ENCODE measurements at regions not wholly inside any gene's neighbourhood (a gene's known extent, or its start where the extent isn't known, plus 50 kb on each side); places are given as distances from the start of the nearest gene placed in this dataset.

- no peak overlapping the region for H3K4me3 ChIP-seq (replicated peaks in 1 of 3; ENCODE audit: insufficient read depth in 1 of 3, low read depth in 2 of 3, low read length in 3 of 3)
- H3K4me2 ChIP-seq (ENCODE audit: low read depth, low read length): no peak overlapping the region
- intact Hi-C loops (cut with micrococcal nuclease; ENCODE audit: unreplicated experiment) (no loop called here), in situ Hi-C loops (cut with HindIII; ENCODE audit: extremely low pct_ligation_motif_present, low pct_unique_long_range_greater_than_20kb) (loop anchor here (25.0 kb wide), 2 partner anchors 1063 to 1138 kb away; partner anchors contain the start of gene KLF4)
- H3K9me3 ChIP-seq (ENCODE audit: low read length): no peaks in the 10 kb centered on the region
- no peaks in the 10 kb centered on the region for H3K4me1 ChIP-seq (ENCODE audit: insufficient read depth, low read length)
- BruUV-seq (replicated peaks): no TSS peak
- H2AFZ ChIP-seq (ENCODE audit: low read length): no peak overlapping the region
- DNase-seq (ENCODE audit: low spot score) (no peak), FAIRE-seq (no peak), ATAC-seq (no peak)
- ChIA-PET POLR2A (no interaction called here), CTCF (ENCODE audit: low intra/inter-chr PET ratio, low total read pairs) (no interaction called here)
- no peak for TF ChIP-seq ZNF883 (CRISPR knock-in tag; IDR thresholded peaks at IDR 0.05; ENCODE audit: not compliant biosample characterization)
- no peak for TF ChIP-seq ZNF512B (CRISPR knock-in tag; IDR thresholded peaks at IDR 0.05; ENCODE audit: borderline replicate concordance)
- no peak for TF ChIP-seq FOXO1 (CRISPR knock-in tag; IDR thresholded peaks at IDR 0.05)
- TF ChIP-seq GATA4 (IDR thresholded peaks at IDR 0.05; ENCODE audit: borderline replicate concordance, low read depth): no peak
- TF ChIP-seq NR0B2 (CRISPR knock-in tag; IDR thresholded peaks at IDR 0.05): no peak
- TF ChIP-seq MAZ (IDR thresholded peaks at IDR 0.05; ENCODE audit: borderline replicate concordance, low read depth, low read length): no peak
- no peak for TF ChIP-seq MAZ (CRISPR knock-in tag; IDR thresholded peaks at IDR 0.05; ENCODE audit: low read depth)
- TF ChIP-seq ZNF333 (CRISPR knock-in tag; IDR thresholded peaks at IDR 0.05; ENCODE audit: borderline replicate concordance): no peak
- no peak for TF ChIP-seq ZNF562 (CRISPR knock-in tag; IDR thresholded peaks at IDR 0.05; ENCODE audit: borderline replicate concordance)
- H3K27ac ChIP-seq (ENCODE audit: extremely low read length, insufficient read depth, low read length): no peak overlapping the region
- H3K27me3 ChIP-seq (ENCODE audit: control insufficient read depth in 1 of 2, insufficient read depth in 2 of 2, low read length in 2 of 2): peaks cover 0 to 4% of the 10 kb centered on the region in 2 experiments; a peak in 2 of 5 replicates
- no peak overlapping the region for H3K9ac ChIP-seq (ENCODE audit: insufficient read depth, low read depth, low read length)
- 14% methylated on average over 3 of the region's 4 CpGs for WGBS (ENCODE audit: low lambda C conversion rate)
- H3K36me3 ChIP-seq (replicated peaks in 1 of 2; ENCODE audit: control insufficient read depth in 1 of 2, insufficient read depth in 2 of 2, low read length in 2 of 2): no peaks in the 10 kb centered on the region
- no peaks in the 10 kb centered on the region for H3K79me2 ChIP-seq (ENCODE audit: insufficient read depth, low read length)
- H4K20me1 ChIP-seq (ENCODE audit: insufficient read depth, low read length): no peaks in the 10 kb centered on the region
These were observed 305.7 kb downstream of the ACTL7B start for GRCh38 chr9:108550106-108550505.

Data from HepG2 (cell line).